Mucosa of rectum (tissue), 2 donors: ENCODE measurements at regions not wholly inside any gene's neighbourhood (a gene's known extent, or its start where the extent isn't known, plus 50 kb on each side); places are given as distances from the start of the nearest gene placed in this dataset.

Source experiments
- H3K27ac ChIP-seq, 2 donors: one replicate each; pipeline ENCODE4 v1.7.0; 2013; ENCODE audit warnings: inconsistent platforms in 2 of 2, low read depth in 2 of 2, low read length in 2 of 2
- H3K27me3 ChIP-seq, 2 donors: one replicate each; pipeline ENCODE4 v1.7.0; 2013; ENCODE audit warnings: low read length in 2 of 2; ENCODE audit not compliant: control insufficient read depth in 2 of 2, insufficient read depth in 2 of 2
- H3K36me3 ChIP-seq, 2 donors: one replicate each; pipeline ENCODE4 v1.7.0; 2013; ENCODE audit warnings: low read length in 2 of 2; ENCODE audit not compliant: control insufficient read depth in 2 of 2, insufficient read depth in 2 of 2
- H3K4me1 ChIP-seq, 2 donors: one replicate each; pipeline ENCODE4 v1.7.0; 2013; ENCODE audit warnings: low read length in 2 of 2, mild to moderate bottlenecking in 1 of 2; ENCODE audit not compliant: control insufficient read depth in 2 of 2, insufficient read depth in 2 of 2
- H3K4me3 ChIP-seq, 2 donors: one replicate each; pipeline ENCODE4 v1.7.0; 2013; ENCODE audit warnings: low read length in 2 of 2
- H3K9ac ChIP-seq, 2 donors: one replicate each; pipeline ENCODE4 v1.7.0; 2013; ENCODE audit warnings: low read length in 2 of 2, low read depth in 1 of 2, mild to moderate bottlenecking in 1 of 2
- H3K9me3 ChIP-seq, 2 donors: one replicate each; pipeline ENCODE4 v1.7.0; 2013; ENCODE audit warnings: low read length in 2 of 2; ENCODE audit not compliant: control insufficient read depth in 2 of 2
- donor health status: healthy.
- donor health status: Normal muscosa, but diverticular disease.

- H3K9ac ChIP-seq, result no peak overlapping the region
- H3K36me3 ChIP-seq, result no peaks in the 10 kb centered on the region
- no peak overlapping the region for H3K27ac ChIP-seq
- H3K27me3 ChIP-seq, result no peaks in the 10 kb centered on the region
- no peaks in the 10 kb centered on the region for H3K9me3 ChIP-seq
- H3K4me3 ChIP-seq, result no peak overlapping the region
- no peaks in the 10 kb centered on the region for H3K4me1 ChIP-seq
Measured at GRCh38 chr3:74564560-74564959, 49.9 kb downstream of the CNTN3 start.

DNA sequence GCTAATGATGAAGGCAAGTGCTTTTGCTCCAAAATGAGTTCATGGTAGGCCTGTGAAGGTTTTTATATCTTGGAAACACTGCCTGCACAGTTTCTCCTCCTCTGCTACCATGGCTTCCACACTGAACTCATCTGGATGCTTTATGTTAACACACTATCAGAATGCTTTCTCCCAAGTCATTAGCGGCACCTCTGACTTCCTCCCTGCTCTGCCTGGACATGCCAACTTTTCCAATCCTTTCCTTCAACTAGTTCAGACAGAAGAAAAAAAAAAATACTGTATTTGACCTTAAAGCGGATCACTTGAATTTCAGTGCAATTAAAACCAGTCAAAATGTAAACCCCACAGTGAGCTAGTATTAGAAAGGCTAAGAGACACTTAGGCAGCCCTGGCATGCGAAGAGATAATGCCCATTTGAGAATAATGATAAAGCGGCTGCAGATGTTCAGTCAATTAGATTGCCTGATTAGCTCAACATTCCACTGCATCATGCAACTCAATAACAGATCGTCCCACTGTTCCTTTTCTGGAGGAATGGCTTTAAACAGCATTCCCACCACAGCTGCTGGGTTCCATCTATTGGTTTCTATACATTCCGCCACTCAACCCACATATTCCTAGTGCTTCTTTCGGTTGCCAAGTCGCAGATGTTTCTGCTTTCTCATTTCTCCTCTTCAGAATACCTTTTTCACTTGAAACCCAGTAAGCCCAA, 51.7 kb downstream of the CNTN3 start:
- H3K9me3 ChIP-seq, result peaks cover 0 to 3% of the 10 kb centered on the region in 2 donors
- H3K27me3 ChIP-seq, result no peaks in the 10 kb centered on the region
- H3K27ac ChIP-seq, result no peak overlapping the region
- no peak overlapping the region for H3K4me3 ChIP-seq
- no peaks in the 10 kb centered on the region for H3K4me1 ChIP-seq
- no peak overlapping the region for H3K9ac ChIP-seq
- H3K36me3 ChIP-seq, result no peaks in the 10 kb centered on the region

GRCh38 chr3:74561881-74562280, 52.6 kb downstream of the CNTN3 start:
- Histone ChIP-seq H3K4me3 (no peak overlapping the region), H3K9me3 (peaks cover 0 to 5% of the 10 kb centered on the region in 2 donors), H3K36me3 (no peaks in the 10 kb centered on the region), H3K27ac (no peak overlapping the region), H3K27me3 (no peaks in the 10 kb centered on the region), H3K9ac (no peak overlapping the region), H3K4me1 (no peaks in the 10 kb centered on the region)

GRCh38 chr3:74559261-74559660, 55.2 kb downstream of the CNTN3 start:
- no peaks in the 10 kb centered on the region for H3K4me1 ChIP-seq
- no peak overlapping the region for H3K9ac ChIP-seq
- H3K4me3 ChIP-seq, result no peak overlapping the region
- no peak overlapping the region for H3K27ac ChIP-seq
- H3K27me3 ChIP-seq, result no peaks in the 10 kb centered on the region
- H3K36me3 ChIP-seq, result no peaks in the 10 kb centered on the region
- peaks cover 0 to 5% of the 10 kb centered on the region in 2 donors for H3K9me3 ChIP-seq

DNA sequence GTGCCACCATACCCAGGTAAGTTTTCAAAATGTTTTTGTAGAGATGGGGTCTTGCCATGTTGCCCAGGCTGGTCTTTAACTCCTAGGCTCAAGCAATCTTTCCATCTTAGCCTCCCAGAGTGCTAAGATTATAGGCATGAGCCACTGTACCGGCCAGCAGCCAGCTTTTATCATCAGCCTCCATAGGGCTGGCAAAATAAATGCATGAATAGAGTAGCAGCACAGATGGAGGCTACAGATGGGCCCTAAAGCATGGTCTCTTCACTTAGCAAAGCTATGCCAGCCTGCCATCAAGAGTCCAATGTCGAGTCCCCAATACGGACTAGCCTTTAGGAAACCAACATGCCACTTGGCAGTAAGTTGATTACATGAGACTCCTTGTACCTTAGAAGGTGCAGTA, 63.8 kb downstream of the CNTN3 start:
- no peaks in the 10 kb centered on the region for H3K36me3 ChIP-seq
- no peaks in the 10 kb centered on the region for H3K9me3 ChIP-seq
- no peaks in the 10 kb centered on the region for H3K4me1 ChIP-seq
- no peak overlapping the region for H3K27ac ChIP-seq
- no peaks in the 10 kb centered on the region for H3K27me3 ChIP-seq
- no peak overlapping the region for H3K4me3 ChIP-seq
- H3K9ac ChIP-seq, result no peak overlapping the region

DNA sequence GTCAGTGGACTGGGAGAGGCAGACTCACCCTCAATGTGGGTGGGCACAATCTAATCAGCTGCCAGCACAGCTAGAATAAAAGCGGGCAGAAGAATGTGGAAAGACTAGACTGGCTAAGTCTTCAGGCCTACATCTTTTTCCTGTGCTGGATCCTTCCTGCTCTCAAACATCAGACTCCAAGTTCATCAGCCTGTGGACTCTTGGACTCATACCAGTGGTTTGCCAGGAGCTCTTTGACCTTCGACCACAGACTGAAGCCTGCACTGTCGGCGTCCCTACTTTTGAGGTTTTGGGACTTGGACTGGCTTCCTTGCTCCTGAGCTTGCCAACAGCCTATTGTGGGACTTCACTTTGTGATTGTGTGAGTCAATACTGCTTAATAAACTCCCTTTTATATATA, 68.0 kb downstream of the CNTN3 start:
- no peaks in the 10 kb centered on the region for H3K4me1 ChIP-seq
- H3K27me3 ChIP-seq, result no peaks in the 10 kb centered on the region
- no peaks in the 10 kb centered on the region for H3K9me3 ChIP-seq
- H3K4me3 ChIP-seq, result no peak overlapping the region
- H3K36me3 ChIP-seq, result no peaks in the 10 kb centered on the region
- H3K9ac ChIP-seq, result no peak overlapping the region
- no peak overlapping the region for H3K27ac ChIP-seq

DNA sequence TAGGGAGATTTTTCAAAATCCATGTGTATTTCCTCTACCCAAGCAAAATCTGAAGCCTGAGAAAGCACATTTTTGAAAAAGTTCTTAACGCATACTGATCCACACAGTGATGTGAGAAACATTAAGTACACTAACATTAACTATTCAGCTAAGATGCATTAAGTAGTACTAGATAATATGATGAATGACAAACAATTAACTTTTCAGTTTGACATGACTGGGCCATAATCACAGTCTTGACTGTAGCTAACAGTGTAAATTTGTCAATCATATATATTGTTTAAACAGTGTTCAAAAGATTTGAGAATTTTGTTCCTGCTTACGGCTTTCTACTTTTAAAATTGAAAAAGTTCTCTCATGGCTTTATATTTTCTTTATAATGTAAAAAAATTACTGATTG, 72.0 kb downstream of the CNTN3 start:
- no peaks in the 10 kb centered on the region for H3K9me3 ChIP-seq
- no peak overlapping the region for H3K9ac ChIP-seq
- H3K4me1 ChIP-seq, result no peaks in the 10 kb centered on the region
- H3K27ac ChIP-seq, result no peak overlapping the region
- no peaks in the 10 kb centered on the region for H3K36me3 ChIP-seq
- no peak overlapping the region for H3K4me3 ChIP-seq
- H3K27me3 ChIP-seq, result no peaks in the 10 kb centered on the region

DNA sequence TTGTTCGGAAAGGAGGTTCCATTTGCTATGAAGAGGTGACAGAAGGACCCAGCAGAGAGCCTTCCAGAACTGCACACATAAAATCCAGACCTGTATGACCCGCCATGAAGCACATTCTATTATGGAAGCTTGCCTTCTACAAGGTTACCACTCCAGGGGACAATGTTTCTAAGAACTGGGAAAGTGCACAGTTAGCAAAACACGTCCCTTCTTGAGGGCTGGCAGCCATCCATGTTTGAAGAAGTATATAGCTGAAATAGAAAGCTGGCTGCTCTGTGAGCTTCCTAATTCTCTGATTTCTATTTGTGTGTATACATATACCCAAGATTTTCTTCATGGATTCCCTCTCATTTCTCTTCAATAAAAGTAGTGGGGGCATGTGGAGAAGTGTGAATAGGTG, 74.6 kb downstream of the CNTN3 start:
- H3K27ac ChIP-seq, result no peak overlapping the region
- no peaks in the 10 kb centered on the region for H3K27me3 ChIP-seq
- no peaks in the 10 kb centered on the region for H3K9me3 ChIP-seq
- no peaks in the 10 kb centered on the region for H3K36me3 ChIP-seq
- no peak overlapping the region for H3K4me3 ChIP-seq
- H3K9ac ChIP-seq, result no peak overlapping the region
- H3K4me1 ChIP-seq, result no peaks in the 10 kb centered on the region

GRCh38 chr3:74538669-74539068, 75.8 kb downstream of the CNTN3 start:
- Histone ChIP-seq H3K4me1 (no peaks in the 10 kb centered on the region), H3K9me3 (no peaks in the 10 kb centered on the region), H3K9ac (no peak overlapping the region), H3K36me3 (no peaks in the 10 kb centered on the region), H3K4me3 (no peak overlapping the region), H3K27me3 (no peaks in the 10 kb centered on the region), H3K27ac (no peak overlapping the region)

DNA sequence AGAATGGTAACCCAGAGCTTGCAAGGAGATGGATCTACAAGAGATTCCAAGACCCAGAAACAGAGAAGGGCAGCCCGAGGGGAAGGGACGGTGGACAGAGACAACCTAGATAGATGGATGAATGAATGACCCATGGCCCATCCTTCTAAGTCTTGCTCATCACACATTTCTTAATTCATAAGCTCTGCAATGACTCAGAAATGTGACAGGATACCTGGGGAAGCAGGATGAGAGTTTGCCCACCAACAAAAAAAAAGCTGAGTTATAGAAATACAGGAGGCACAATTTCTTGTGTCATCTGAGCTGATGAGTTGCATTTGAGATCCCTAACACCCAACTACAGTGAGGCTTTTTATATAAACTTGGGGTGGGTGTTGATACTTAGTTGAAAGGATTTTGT, 76.6 kb downstream of the CNTN3 start:
- Histone ChIP-seq H3K27me3 (no peaks in the 10 kb centered on the region), H3K9me3 (no peaks in the 10 kb centered on the region), H3K4me3 (no peak overlapping the region), H3K36me3 (no peaks in the 10 kb centered on the region), H3K9ac (no peak overlapping the region), H3K4me1 (no peaks in the 10 kb centered on the region), H3K27ac (no peak overlapping the region)

- H3K4me1 ChIP-seq, result no peaks in the 10 kb centered on the region
- no peak overlapping the region for H3K4me3 ChIP-seq
- H3K9me3 ChIP-seq, result no peaks in the 10 kb centered on the region
- H3K9ac ChIP-seq, result no peak overlapping the region
- no peaks in the 10 kb centered on the region for H3K36me3 ChIP-seq
- H3K27ac ChIP-seq, result no peak overlapping the region
- no peaks in the 10 kb centered on the region for H3K27me3 ChIP-seq
Measured at GRCh38 chr3:74537164-74537563, 77.3 kb downstream of the CNTN3 start.
